Neuron (in vitro differentiated cells): ENCODE measurements at regions not wholly inside any gene's neighbourhood (a gene's known extent, or its start where the extent isn't known, plus 50 kb on each side); places are given as distances from the start of the nearest gene placed in this dataset.

ENCODE experiments used
- H2AFZ ChIP-seq: one replicate; pipeline ENCODE4 v1.6.1; 2013; ENCODE audit warnings: low read depth, mild to moderate bottlenecking, inconsistent platforms, low read length, moderate library complexity
- H3K27me3 ChIP-seq: one replicate; pipeline ENCODE4 v1.6.1; 2013; ENCODE audit warnings: low read length; ENCODE audit not compliant: insufficient read depth
- H3K36me3 ChIP-seq: one replicate; pipeline ENCODE4 v1.6.1; 2013; ENCODE audit warnings: low read length; ENCODE audit not compliant: insufficient read depth
- H3K4me1 ChIP-seq: one replicate; pipeline ENCODE4 v1.6.1; 2013; ENCODE audit warnings: low read length; ENCODE audit not compliant: insufficient read depth
- H3K4me3 ChIP-seq: 2 replicates; pipeline ENCODE4 v1.5.1; 2013; ENCODE audit warnings: mild to moderate bottlenecking, low read length, moderate library complexity
- H3K9me3 ChIP-seq: one replicate; pipeline ENCODE4 v1.6.1; 2013; ENCODE audit warnings: low read length

DNA sequence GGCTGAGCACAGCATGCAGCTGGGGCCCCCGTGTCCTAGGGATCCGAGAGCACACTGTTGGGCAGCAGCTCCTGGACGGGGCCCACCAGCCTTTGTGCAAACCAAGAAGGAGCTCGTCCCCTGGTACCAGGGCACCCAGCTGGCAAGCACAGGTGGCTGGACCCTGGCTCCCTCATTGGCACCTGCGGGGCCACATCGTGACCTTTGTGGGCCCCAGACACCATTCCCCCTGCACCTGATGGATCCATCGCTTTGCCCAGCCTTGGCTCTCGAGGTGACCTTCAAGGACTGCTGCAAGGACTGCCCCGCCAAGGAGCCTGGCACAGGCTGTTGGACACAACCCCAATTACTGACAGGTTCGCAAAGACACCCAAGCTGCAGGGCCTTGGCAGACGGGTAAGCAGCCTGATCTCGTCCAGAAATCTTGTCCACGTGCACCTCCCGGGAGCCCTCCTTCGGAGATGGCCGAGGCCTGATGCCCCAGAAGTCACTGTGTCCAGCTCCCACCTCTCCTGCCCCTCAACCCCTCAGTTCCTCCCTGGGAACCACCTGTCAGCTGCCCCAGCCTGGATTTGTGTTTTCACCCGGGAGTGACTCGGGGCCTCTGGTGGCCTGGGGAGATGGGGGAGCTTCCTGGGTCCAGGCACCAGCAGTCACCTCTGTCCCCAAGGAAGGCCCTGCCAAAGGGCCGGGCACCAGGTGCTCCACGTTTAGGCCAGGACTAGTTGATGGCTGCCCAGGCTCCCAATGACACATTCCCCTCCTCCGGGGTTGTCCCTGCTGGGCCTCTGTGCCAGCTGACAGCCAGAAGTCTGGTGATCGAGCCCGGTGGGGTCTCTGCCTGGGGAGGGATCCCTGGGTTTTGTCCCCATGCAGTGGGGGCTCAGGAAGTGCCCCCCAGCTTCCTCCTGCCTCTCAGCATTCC lies 137.1 kb upstream of the PPP1R26 start:
- Histone ChIP-seq H3K36me3 (no peaks in the 10 kb centered on the region), H3K4me1 (no peaks in the 10 kb centered on the region), H3K4me3 (no peak overlapping the region), H3K9me3 (no peaks in the 10 kb centered on the region), H2AFZ (no peak overlapping the region), H3K27me3 (peaks cover 61% of the 10 kb centered on the region)

DNA sequence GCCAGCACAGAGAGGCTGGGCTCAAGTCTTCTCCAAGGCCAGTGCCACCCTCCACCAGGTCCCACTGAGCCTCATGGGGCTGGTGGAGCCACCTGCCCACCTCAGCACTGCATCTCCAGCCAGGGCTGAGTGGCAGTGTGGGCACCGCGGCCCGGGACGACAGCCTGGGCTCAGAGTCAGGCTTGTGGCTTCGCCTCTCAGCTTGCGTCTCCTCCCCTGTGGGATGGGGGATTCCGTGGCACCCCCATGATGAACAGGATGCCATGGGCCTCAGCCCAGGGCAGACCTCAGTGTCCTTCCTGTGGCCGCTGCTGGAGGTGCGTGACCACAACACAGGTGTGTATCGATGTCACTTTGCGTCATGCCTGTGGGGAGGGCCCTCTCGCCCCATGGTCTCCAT lies 136.4 kb upstream of the PPP1R26 start:
- Histone ChIP-seq H2AFZ (no peak overlapping the region), H3K27me3 (peaks cover 62% of the 10 kb centered on the region), H3K36me3 (no peaks in the 10 kb centered on the region), H3K9me3 (no peaks in the 10 kb centered on the region), H3K4me3 (no peak overlapping the region), H3K4me1 (no peaks in the 10 kb centered on the region)

DNA sequence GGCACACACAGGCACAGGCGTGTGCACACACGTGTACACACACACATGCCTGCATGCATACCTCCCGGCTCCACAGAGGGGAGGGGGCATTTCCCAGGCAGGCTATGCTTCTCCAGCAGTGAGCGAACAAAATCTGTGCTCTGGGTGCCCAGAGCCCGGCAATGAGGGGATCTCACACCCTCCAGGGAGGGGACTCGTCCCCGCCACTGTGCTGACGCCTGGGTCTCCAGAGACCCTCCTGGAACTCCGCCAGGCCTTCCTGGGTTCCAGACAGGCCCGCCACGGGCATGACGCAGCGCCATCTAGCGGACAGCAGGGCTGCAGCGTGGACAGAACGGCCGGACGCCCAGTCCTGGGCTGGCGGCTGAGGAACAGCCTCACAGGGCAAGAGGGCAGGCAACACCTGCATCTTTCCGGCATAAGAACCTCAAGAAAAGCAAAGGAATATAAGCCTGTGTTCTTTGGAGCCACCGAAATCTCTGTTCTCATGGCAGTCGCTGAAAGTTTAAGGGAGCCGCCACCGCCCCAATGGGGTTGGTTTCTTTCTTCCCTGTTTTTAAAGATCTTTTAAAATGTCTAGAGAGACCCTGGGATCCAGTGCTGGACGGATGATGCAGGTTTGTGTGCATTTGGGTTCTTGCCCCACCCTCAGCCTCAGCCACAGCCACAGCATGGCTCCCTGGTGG lies 135.6 kb upstream of the PPP1R26 start:
- Histone ChIP-seq H3K4me3 (no peak overlapping the region), H3K36me3 (no peaks in the 10 kb centered on the region), H3K9me3 (no peaks in the 10 kb centered on the region), H3K4me1 (no peaks in the 10 kb centered on the region), H2AFZ (no peak overlapping the region), H3K27me3 (peaks cover 62% of the 10 kb centered on the region)

DNA sequence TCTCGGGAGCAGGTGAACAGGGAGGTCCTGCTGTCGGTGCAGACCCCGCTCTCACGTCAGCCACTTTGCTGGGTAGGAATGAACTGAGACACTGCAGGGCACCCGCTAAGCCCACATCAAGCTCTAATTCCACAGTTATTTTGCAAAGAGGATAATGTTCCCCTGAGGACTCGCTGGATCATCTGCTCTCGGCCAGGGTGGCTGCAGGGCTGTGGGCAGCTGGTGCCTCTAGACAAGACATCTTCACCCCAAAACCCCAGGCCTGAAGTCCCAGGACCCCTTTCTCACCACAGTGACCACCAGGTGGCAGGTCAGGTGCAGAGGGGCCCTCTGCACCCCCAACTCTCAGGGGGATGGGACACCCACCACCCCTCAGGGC lies 135.1 kb upstream of the PPP1R26 start:
- no peak overlapping the region for H3K4me3 ChIP-seq

DNA sequence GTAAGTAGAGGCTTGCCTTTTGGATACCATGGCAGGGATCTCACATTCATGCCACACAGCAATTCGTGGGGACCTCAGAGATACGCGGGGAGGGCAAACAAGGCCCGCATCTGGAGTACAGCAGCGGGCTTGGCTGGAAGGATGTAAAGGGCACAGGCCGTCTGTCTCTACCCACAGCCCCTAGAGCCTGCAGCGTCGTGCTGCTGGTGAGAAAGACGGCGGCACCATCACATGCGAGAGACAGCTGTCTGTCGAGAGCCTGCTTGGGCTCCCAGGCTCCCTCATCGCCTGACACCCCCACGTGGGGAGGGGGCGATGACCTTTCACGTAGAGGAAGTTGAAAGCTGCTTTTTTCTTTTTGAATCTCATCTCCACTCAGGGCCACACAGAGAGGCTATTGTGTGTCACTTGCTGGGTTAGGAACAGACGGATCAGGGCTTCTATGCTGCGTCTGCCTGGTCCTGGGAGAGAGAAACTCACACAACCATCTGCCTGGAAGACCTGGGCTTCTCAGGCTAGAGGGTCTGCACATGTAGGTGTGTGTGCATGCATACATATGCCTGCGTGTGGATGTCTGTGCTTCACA lies 134.6 kb upstream of the PPP1R26 start:
- no peaks in the 10 kb centered on the region for H3K36me3 ChIP-seq
- peaks cover 59% of the 10 kb centered on the region for H3K27me3 ChIP-seq
- no peaks in the 10 kb centered on the region for H3K9me3 ChIP-seq
- no peak overlapping the region for H3K4me3 ChIP-seq
- no peak overlapping the region for H2AFZ ChIP-seq
- H3K4me1 ChIP-seq: no peaks in the 10 kb centered on the region

More for the DNA sequence above, 135.1 kb upstream of the PPP1R26 start:
- no peaks in the 10 kb centered on the region for H3K36me3 ChIP-seq
- H3K4me1 ChIP-seq: no peaks in the 10 kb centered on the region
- H3K9me3 ChIP-seq: no peaks in the 10 kb centered on the region
- H2AFZ ChIP-seq: no peak overlapping the region
- H3K27me3 ChIP-seq: peaks cover 60% of the 10 kb centered on the region

DNA sequence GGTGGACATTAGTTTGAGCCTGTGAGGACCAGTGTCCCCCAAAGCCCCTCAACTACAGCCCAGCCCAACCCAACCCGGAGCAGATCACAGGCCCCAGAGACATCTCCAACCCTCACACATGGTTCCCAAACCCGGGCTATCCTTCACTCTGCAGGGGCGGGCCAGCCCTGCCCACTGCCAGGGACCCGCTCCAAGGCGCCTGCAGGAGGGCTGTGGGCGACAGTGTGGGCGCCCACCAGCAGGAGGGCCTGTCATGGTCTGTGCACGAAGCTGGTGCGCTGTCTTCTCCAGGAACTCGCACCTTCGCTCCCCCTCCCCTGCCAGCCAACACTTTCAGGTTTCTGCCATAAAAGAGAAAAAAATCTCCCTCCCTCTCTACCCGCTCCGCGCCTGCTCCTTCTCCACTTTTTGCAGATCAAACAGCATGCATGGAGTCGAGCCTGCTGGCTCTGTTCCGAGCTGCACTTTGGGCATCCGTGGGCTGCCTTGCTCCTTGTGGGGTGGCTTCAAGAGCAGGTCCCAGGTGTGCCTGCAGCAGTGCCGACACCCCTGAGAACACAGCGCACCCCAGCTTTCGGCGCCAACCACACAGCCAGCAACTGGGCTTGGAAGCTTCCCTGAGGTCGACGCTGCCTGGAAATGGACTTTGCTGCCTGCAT lies 133.7 kb upstream of the PPP1R26 start:
- H3K4me3 ChIP-seq: no peak overlapping the region
- no peaks in the 10 kb centered on the region for H3K4me1 ChIP-seq
- no peak overlapping the region for H2AFZ ChIP-seq
- peaks cover 54% of the 10 kb centered on the region for H3K27me3 ChIP-seq
- no peaks in the 10 kb centered on the region for H3K9me3 ChIP-seq
- H3K36me3 ChIP-seq: no peaks in the 10 kb centered on the region

DNA sequence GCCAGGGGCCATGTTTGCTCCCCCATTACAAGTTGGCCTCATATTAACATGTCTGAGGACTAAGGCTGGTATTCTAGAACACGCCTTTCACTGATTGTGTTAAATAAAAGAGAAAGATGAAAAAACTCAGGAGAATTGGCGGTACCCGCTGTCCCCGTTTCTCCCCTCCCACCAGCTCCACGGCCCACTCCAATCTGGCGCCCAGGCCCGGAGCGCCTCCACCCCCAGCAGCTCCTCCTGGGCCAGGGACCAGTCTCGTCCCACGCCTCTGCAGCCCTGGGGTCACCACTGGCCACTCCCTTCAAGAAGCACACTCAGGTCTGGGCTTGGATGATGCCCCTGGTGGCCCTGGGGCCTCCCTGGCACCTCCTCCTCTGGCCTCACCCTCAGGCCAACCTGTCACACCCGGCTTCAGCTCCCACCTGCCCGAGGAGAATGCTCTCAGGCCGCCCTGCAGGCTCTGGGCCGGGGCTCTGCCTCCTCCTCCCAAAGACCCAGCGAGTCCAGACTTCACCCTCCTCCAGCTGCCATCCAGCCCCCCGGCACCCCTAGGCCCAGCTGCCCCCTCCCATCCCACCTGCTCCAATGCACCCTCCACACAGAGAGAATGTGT lies 133.0 kb upstream of the PPP1R26 start:
- Histone ChIP-seq H2AFZ (no peak overlapping the region), H3K4me3 (no peak overlapping the region), H3K36me3 (no peaks in the 10 kb centered on the region), H3K4me1 (no peaks in the 10 kb centered on the region), H3K27me3 (peaks cover 48% of the 10 kb centered on the region), H3K9me3 (no peaks in the 10 kb centered on the region)

DNA sequence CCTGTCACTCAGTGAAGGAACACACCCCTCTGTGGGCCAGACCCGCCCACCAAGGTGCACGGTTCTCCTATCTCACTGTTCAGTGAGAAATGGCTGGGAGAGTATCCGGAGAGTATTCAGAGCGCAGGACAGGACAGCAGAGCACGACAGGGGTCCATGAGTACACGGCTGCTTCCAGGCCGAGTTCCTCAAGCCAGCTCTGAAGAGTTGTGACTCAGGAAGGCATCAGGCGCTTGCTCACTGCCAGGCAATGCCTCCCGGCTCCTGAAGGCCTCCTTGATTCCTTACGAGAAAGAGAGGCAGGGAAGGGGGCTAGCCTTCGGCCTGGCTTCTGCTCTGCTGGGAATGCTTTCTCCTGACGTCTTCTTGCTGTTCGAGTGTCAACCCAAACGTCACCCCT lies 132.1 kb upstream of the PPP1R26 start:
- Histone ChIP-seq H3K27me3 (peaks cover 43% of the 10 kb centered on the region), H2AFZ (no peak overlapping the region), H3K36me3 (no peaks in the 10 kb centered on the region), H3K9me3 (no peaks in the 10 kb centered on the region), H3K4me3 (no peak overlapping the region), H3K4me1 (no peaks in the 10 kb centered on the region)

DNA sequence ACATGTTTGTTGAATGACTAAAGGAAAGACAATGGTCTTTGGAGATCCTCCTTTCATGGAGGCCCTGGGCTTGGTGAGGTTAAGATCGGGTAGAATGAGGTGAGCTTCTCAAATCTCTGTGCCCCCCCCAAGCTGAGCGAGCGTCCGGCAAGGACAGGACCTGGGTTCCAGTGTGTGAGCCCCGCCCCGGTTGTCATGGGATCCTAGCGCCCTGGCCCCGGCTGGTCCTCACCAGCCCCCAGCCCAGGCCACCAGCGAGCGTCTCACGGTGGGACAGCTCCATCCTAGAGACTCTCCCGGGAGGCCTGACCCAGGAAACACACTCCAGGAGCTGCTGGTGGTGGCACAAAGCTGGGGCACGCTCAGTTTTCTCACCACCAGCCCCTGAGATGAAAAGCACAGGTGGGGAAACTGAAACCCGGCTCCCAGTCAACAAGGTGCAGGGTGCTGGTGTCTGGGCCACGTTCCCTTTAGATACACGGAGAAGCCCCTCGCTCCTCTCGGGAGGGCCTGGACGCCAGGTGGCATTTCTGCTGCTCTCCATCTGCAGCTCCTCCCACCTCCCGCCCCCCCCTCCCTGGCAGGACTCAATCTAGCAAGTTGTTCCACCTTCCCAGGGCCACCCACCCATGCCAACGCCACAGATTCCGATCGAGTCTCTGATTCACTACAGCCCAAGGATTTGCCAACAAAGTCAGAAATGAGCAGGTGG lies 131.3 kb upstream of the PPP1R26 start:
- Histone ChIP-seq H2AFZ (no peak overlapping the region), H3K27me3 (peaks cover 43% of the 10 kb centered on the region), H3K36me3 (no peaks in the 10 kb centered on the region), H3K4me3 (no peak overlapping the region), H3K9me3 (no peaks in the 10 kb centered on the region), H3K4me1 (no peaks in the 10 kb centered on the region)

DNA sequence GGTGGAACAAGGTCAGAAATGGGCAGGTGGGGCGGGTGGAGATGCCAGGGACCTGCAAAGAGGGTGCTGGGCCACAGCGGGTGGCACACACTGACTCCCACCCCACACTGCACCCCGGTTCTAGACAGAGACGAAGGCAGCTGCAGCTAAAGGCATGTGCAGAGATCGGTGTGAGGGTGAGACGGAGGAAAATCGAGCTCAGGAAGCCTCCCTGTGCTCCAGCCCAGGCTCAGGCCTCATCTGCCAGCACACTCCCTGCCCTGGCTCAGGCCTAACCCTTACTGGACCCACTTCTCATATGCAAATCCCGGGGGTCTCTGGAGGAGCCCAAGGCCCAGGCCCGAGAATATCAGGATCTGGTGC lies 130.8 kb upstream of the PPP1R26 start:
- Histone ChIP-seq H3K4me1 (no peaks in the 10 kb centered on the region), H3K9me3 (no peaks in the 10 kb centered on the region)

DNA sequence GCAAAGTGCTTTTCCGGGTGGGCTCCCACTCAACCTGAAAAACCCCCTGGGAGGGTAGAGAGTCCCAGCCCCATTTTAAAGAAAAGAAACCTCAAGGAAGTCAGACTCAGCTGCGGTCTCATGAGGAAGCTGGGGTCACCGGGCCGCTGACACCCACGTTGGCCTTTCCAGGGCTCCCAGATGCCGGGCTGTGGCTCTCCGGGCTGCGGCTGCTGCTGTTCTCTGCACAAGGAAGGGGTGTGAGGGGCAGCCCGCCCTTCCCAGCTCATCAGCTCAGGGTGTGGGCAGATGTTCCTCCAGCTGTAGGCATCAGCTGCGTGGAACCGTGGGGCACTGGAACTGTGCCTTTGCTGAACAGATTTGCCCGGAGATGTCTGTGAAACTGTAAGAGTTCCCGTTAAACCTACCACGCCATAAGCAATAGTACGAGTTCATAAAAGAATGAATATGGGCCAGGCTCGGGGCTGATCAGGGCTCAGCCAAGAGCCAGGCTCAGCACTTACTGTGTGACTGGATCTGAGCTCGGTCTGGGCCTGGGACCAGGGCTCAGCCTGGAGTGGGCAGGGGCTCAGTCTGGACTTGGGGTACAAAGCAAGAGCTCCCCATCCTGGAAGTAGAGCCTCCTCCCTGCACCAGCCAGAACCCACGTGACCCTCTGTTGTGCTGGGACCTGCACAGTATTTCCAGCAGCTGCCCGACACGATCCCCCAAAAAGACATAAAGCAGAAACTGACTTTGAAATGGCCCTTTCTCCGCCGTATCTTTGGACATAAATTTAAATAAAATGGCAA lies 130.2 kb upstream of the PPP1R26 start:
- no peak overlapping the region for H2AFZ ChIP-seq
- no peaks in the 10 kb centered on the region for H3K9me3 ChIP-seq
- no peaks in the 10 kb centered on the region for H3K36me3 ChIP-seq
- H3K4me3 ChIP-seq: no peak overlapping the region
- no peaks in the 10 kb centered on the region for H3K4me1 ChIP-seq
- peaks cover 44% of the 10 kb centered on the region for H3K27me3 ChIP-seq

More for the DNA sequence above, 130.8 kb upstream of the PPP1R26 start:
- Histone ChIP-seq H3K36me3 (no peaks in the 10 kb centered on the region), H3K27me3 (peaks cover 42% of the 10 kb centered on the region), H3K4me3 (no peak overlapping the region), H2AFZ (no peak overlapping the region)

DNA sequence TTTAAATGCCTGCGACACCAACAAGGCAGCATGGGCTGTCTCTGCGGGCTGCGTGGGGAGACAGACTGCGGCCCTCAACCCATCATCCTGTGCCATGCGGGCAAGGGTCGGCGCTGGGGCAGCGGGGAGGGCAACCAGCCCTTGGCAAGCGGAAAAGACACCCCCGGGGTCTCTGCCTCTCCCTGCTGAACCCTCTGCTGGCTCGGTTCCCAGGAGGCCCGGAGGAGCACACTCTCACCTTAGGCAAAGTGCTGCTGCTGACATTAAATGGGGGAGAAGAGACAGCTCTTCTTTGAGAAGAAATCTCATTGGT lies 129.6 kb upstream of the PPP1R26 start:
- Histone ChIP-seq H3K4me3 (no peak overlapping the region), H3K27me3 (peaks cover 42% of the 10 kb centered on the region), H3K4me1 (no peaks in the 10 kb centered on the region)

More for the DNA sequence above, 129.6 kb upstream of the PPP1R26 start:
- H3K36me3 ChIP-seq: no peaks in the 10 kb centered on the region
- no peaks in the 10 kb centered on the region for H3K9me3 ChIP-seq
- H2AFZ ChIP-seq: no peak overlapping the region
